Left forelimb (tissue), 1 donor: ENCODE measurements at regions not wholly inside any gene's neighbourhood (a gene's known extent, or its start where the extent isn't known, plus 50 kb on each side); places are given as distances from the start of the nearest gene placed in this dataset.

Experiments
- DNase-seq: peaks from one replicate; pipeline ENCODE4 v3.0.0-alpha.2; 2018; ENCODE audit warnings: low spot score

- no peak for DNase-seq
Measured at GRCh38 chr3:188940573-188940932, 231.2 kb upstream of the TPRG1 start.

- no peak for DNase-seq
Measured at GRCh38 chr3:188941103-188941502, 230.7 kb upstream of the TPRG1 start.

GRCh38 chr3:188942191-188942590 is 229.6 kb upstream of the TPRG1 start:
- DNase-seq, result no peak

GRCh38 chr3:188943591-188943990 is 228.2 kb upstream of the TPRG1 start:
- no peak for DNase-seq

- no peak for DNase-seq
Measured at GRCh38 chr3:188944108-188944507, 227.7 kb upstream of the TPRG1 start.

- DNase-seq, result no peak
Measured at GRCh38 chr3:188946351-188947240, 225.2 kb upstream of the TPRG1 start.

GRCh38 chr3:188947401-188948280 is 224.1 kb upstream of the TPRG1 start:
- peak; percentile 95 for DNase-seq

- DNase-seq, result no peak
Measured at GRCh38 chr3:188948281-188948996, 223.3 kb upstream of the TPRG1 start.

GRCh38 chr3:188948997-188949389 is 222.8 kb upstream of the TPRG1 start:
- DNase-seq, result no peak

GRCh38 chr3:188949456-188949855 is 222.3 kb upstream of the TPRG1 start:
- no peak for DNase-seq

- no peak for DNase-seq
Measured at GRCh38 chr3:188949996-188950395, 221.8 kb upstream of the TPRG1 start.

- DNase-seq, result no peak
Measured at GRCh38 chr3:188950832-188951489, 220.8 kb upstream of the TPRG1 start.

GRCh38 chr3:188951734-188952133 is 220.0 kb upstream of the TPRG1 start:
- DNase-seq, result no peak

GRCh38 chr3:188954590-188955208 is 217.1 kb upstream of the TPRG1 start:
- DNase-seq, result peak; percentile 81

- DNase-seq, result no peak
Measured at GRCh38 chr3:188955919-188956318, 215.9 kb upstream of the TPRG1 start.

GRCh38 chr3:188956839-188957489 is 214.8 kb upstream of the TPRG1 start:
- DNase-seq, result no peak

- DNase-seq, result no peak
Measured at GRCh38 chr3:188959013-188959412, 212.8 kb upstream of the TPRG1 start.

GRCh38 chr3:188962253-188963247 is 209.2 kb upstream of the TPRG1 start:
- DNase-seq, result no peak

GRCh38 chr3:188964957-188965356 is 206.8 kb upstream of the TPRG1 start:
- DNase-seq, result no peak

GRCh38 chr3:188972310-188972709 is 199.5 kb upstream of the TPRG1 start:
- no peak for DNase-seq
